ENCODE measurements at regions not wholly inside any gene's neighbourhood (a gene's known extent, or its start where the extent isn't known, plus 50 kb on each side); places are given as distances from the start of the nearest gene placed in this dataset.

- DNase-seq, result no peak
Measured at GRCh38 chr3:59644479-59645402, 594.9 kb upstream of the CFAP20DC start.

- DNase-seq, result no peak
Measured at GRCh38 chr3:59641169-59641899, 591.5 kb upstream of the CFAP20DC start.

- no peak for DNase-seq
Measured at GRCh38 chr3:59632760-59633573, 583.1 kb upstream of the CFAP20DC start.

DNA sequence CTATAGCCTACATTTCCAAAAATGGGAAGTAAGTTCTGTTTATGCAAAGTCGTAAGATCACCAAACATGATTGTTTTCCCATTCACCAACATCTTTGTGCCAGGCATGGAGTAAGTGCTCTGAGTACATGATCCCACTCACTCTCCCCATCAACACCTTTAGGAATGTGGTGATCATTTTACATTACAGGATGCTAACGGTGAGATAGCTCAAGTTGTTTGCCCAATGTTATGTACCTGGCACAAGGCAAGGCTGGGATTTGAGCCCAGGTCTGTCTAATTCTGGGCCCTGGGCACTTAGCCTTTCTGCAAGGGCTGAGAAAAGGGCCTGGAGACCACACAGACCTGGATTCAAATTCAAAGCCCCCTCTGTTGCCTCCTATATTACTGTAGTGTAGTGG is 581.7 kb upstream of the CFAP20DC start:
- DNase-seq, result no peak

DNA sequence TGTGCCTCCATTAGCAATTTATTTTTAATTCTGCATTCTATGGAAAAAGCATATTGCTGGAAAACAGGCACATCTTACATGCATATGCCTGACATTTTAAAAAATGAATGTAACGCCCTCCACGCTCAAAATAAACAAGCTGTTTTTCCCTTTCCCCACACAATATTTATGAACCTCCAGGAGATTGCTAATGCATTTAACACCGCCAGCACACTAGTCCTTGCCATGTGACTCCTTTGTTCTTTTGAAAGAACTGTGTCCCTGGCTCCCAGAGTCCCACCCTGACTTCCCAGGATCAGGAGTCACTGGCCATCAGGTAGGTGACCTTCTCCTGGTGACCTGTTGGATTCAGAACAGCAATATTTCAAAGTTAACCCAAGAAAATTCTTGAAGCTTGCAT is 571.2 kb upstream of the CFAP20DC start:
- DNase-seq, result no peak

DNA sequence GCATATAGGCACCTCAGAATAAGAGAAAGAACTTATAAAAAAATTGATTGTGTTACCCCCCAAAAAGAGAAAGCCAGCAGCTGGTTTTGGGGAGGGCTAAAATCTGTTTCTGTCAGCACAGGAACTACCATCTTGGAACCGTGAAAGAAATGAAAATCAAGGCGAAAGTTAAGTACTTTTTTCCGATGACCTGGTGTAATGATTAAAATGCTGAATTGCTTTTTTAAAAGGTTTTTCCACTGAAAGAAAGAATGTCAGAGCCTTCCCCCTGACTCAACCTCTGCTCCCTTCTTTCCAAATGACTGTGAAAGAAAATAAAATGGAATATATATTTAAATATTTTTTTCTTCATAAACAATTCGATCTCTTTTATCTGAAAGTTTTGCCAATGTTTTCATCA is 570.5 kb upstream of the CFAP20DC start:
- DNase-seq, result no peak

DNA sequence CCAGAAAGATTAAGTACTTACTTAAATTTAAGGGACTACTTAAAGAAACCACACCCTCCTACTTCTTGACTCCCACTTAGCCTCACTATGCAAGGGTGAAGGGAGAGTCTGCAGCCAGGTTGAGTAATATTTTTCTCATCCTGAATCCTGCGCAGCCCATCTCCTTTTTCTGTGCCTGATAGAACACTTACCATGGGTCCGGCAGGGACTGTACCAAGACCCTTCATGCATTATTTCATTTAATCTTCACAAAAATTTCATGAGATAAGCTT is 562.6 kb upstream of the CFAP20DC start:
- DNase-seq, result no peak

- no peak for DNase-seq
Measured at GRCh38 chr3:59611649-59612443, 562.0 kb upstream of the CFAP20DC start.

DNA sequence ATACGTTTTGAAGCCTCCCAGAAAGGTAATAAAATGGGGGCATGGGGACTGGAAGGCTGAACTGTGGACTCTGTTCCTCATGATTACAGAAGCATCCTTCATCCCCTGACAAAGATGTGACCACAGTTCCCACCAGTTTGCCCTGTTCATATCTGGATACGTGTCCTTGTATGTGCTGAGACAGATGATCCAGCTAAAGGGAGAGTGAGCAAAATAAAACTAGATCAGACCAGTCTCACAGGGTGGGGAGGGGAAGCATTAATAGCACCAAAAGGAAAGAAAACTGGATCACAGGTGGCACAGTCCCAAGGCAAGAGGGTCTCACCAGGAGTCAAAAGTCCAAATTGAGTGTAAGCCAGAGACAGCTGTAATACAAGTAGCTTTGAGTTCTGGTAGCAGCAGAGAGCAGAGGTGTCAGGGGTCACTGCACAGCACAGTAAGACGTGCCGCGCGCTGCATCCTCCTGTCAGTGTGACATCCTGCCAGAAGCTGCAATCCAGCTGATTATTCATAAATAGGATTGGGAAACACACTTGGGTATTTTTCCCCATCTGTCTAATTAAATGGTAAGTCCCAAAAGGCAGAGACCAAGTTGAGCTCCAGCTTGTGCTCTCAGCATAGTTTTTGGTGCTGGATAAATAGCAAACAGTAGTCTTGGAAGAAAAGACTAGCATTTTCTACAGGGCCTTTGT is 560.0 kb upstream of the CFAP20DC start:
- no peak for DNase-seq

DNA sequence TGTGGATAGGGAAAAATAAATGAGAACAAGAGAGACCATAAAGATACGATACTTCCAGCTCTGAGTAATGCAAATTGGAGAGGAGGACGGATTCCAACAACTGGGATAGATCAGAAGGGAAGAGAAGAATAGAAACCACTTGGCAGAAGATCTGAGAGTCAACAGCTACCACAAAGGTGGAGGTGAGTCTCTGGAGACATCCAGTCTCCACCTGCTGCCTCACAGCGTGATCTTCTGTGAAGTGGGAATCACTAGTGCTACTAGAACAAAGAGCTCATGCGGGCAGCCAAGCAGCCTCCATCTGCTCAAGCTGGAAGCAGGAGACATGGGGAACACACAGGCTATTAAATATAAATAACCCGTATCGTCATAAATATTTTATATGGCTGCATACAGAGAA is 558.5 kb upstream of the CFAP20DC start:
- DNase-seq, result no peak

DNA sequence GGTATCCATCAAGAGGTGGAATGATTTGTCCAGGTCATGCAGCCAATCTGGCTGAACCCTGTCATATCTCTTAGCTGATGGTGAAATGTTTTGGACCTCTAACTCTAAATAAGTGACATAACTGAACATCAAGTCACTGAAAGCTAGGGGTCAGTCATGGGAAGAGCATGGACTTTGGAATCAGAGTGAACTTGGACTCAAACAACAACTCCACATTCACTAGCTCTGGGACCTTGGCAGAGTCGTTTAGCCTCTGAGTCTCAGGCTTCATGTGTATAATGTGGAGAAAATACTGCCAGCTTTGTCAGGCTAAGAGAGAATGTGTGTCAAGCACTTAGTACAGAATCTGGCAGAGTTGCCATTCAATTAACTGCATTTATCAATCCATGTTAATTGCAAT is 557.8 kb upstream of the CFAP20DC start:
- no peak for DNase-seq

DNA sequence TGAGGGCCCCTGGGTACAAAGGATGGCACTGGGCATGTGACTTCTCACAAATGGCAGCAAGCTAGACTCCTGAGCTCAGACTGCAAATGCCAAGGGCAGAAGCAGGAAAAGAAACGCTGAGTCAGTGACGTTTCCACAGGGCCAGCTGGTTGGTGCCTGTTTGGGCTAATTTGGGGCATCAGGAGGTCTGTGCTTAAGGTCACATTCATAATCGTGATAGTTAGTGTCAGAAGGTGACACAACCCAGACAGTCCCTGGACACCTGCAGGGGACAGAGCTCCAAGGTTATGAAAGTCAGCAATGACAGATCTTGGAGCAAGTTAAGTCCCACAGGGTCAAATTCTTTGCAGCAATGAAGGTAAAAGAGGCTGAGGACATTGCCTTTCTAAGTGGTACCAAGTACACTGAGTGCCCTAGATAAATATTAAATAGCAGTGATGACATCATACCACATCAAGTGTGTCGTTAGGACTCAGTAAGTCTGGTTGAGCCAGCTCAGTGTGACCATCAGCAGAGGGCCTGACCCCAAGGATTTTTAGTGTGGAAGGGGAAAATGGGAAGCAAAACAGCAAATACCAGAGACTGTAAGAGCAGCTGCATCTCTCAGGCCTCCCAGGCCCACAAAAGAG is 556.9 kb upstream of the CFAP20DC start:
- DNase-seq, result no peak

GRCh38 chr3:59605944-59606534 is 556.2 kb upstream of the CFAP20DC start:
- DNase-seq, result no peak

DNA sequence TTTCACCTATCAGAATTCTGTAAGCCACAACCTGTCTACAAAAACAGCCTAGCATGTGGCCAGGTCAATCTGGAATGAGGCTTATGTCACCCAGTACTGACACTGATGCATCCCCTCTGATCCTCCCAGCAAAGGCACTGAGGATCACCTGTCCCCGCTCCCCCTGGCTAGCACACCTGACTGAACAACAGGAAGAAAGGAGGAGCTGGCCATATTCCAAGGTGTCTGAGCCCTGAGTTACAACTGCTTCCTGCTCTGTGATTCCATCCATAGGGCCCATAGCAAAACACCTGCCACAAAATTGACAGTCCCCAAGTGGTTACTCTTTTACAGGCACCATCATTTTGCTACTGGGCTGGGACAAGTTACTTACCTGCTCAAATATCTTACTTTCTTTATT is 555.5 kb upstream of the CFAP20DC start:
- DNase-seq, result no peak

GRCh38 chr3:59601486-59601885 is 551.7 kb upstream of the CFAP20DC start:
- DNase-seq, result no peak

DNA sequence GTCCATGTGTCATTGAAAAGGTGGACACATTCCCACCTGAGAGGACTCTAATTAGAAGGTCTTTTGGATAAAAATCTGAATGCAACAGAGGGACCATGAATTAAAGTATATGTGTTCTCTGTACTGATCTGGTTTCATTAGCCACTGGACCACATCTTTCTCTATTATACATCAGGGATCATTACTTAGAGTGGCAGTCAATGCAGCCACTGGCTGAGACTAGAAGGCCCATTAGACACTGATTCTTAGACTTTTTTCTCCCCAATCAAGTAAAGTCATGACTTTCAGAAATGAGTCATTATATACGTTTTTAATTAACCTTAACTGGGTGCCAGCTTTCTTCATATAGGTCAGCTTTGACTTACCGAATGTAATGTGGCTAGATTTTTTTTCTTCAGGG is 550.8 kb upstream of the CFAP20DC start:
- DNase-seq, result no peak

GRCh38 chr3:59596741-59597140 is 546.9 kb upstream of the CFAP20DC start:
- DNase-seq, result no peak

DNA sequence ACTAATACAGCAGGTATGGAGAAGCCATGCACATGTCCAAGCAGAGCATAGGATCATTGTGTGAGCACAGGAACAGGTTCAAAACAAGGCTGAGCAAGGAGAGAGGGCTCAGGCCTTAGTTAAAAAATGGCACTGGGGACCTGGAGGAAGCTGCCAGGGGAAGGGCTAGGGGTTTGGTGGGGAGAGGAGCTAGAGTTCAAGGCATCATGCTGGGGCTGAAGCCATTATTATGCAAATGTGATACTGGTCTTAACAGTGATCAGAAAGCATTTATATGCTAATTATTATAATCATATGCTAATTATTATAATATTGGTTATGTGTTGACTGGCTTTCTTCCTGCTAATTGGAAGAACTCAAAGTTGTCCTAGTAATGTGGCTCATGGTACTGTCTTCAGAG is 546.0 kb upstream of the CFAP20DC start:
- no peak for DNase-seq

DNA sequence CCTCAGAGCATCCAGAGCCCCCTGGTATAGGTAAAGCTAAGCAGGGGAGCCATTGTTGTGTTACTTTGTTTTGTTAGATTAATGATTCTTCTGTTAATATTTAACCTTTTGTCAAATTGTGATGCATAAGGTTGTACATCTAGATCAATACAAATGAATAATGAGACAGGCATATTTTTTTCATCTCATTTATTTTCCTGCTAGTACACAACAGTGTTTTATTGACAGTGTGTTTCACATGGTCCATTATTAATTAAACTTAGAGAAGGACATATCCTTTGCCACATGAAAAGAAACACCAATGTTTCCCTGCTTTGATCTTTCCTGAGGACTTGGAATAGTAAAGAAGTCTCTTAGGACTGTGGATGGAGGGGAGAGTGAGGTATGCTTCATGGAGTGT is 543.6 kb upstream of the CFAP20DC start:
- DNase-seq, result no peak

DNA sequence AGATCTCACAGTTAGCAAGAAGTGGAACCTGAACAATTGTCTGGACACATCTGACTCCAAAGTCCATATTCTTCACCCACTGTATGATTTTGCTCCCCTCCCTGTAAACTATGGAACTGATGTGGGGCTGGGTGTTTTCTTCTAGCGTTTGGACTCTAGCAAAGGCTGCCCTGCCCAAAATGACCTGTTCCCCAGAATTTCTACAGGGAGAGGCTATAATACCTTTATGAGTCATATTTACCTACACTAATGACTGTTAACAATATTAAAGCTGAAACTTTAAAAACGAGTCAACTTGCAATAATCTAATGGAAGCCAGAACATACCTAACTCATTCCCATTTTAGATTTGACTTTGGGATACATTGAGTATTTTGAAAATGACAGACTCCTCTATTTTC is 531.2 kb upstream of the CFAP20DC start:
- no peak for DNase-seq

- no peak for DNase-seq
Measured at GRCh38 chr3:59580499-59580898, 530.7 kb upstream of the CFAP20DC start.
